CD4-positive, alpha-beta memory T cell (primary cell): ENCODE measurements at regions not wholly inside any gene's neighbourhood (a gene's known extent, or its start where the extent isn't known, plus 50 kb on each side); places are given as distances from the start of the nearest gene placed in this dataset.

Source experiments
- CTCF ChIA-PET: fragments of 350-600 bp; sonication (Branson Sonifier 250); formaldehyde crosslinking; loops from one replicate; lab custom pipeline; 2021; ENCODE audit warnings: inconsistent platforms; ENCODE audit not compliant: partially characterized antibody; lab: Charles Lee
- POLR2A ChIA-PET: fragments of 350-600 bp; sonication (Branson Sonifier 250); formaldehyde crosslinking; loops from one replicate; lab custom pipeline; 2021; ENCODE audit not compliant: partially characterized antibody; lab: Charles Lee
- DNase-seq, 5 donors: peaks; one replicate each; pipeline versions ENCODE4 v3.0.0 to v3.0.0-alpha.2; 2020 to 2022; ENCODE audit warnings: mixed read lengths in 1 of 5
- H3K27ac ChIP-seq: one replicate; pipeline ENCODE4 v1.7.0; 2013; ENCODE audit warnings: low read depth, low read length
- H3K27me3 ChIP-seq: 2 replicates; pipeline ENCODE4 v1.7.0; 2013; ENCODE audit warnings: mild to moderate bottlenecking, low read length, moderate library complexity; ENCODE audit not compliant: insufficient read depth
- H3K36me3 ChIP-seq: 2 replicates; pipeline ENCODE4 v1.7.0; 2013; ENCODE audit warnings: mild to moderate bottlenecking, low read length, moderate library complexity; ENCODE audit not compliant: insufficient read depth
- H3K4me1 ChIP-seq: 2 replicates; pipeline ENCODE4 v1.7.0; 2013; ENCODE audit warnings: mild to moderate bottlenecking, low read length, moderate library complexity; ENCODE audit not compliant: insufficient read depth
- H3K4me3 ChIP-seq, 2 donors: one replicate each; pipeline ENCODE4 v1.7.0; 2013; ENCODE audit warnings: low read length in 2 of 2, mild to moderate bottlenecking in 1 of 2
- H3K9me3 ChIP-seq, 2 donors: one replicate each; pipeline ENCODE4 v1.7.0; 2013; ENCODE audit warnings: low read length in 2 of 2, control low read depth in 1 of 2; ENCODE audit not compliant: control insufficient read depth in 1 of 2
- H3K27ac Mint-ChIP-seq, 7 donors: one replicate each; pipeline ENCODE4 v1.8.0; 2020 to 2021; ENCODE audit warnings: mixed read lengths in 7 of 7, mild to moderate bottlenecking in 6 of 7, inconsistent platforms in 3 of 7, moderate library complexity in 3 of 7
- H3K27me3 Mint-ChIP-seq, 2 donors: one replicate each; pipeline ENCODE4 v1.8.0; 2020 to 2021; ENCODE audit warnings: mixed read lengths in 2 of 2
- H3K36me3 Mint-ChIP-seq, 2 donors: one replicate each; pipeline ENCODE4 v1.8.0; 2020 to 2021; ENCODE audit warnings: mixed read lengths in 2 of 2, inconsistent platforms in 1 of 2, mild to moderate bottlenecking in 1 of 2
- H3K4me1 Mint-ChIP-seq, 4 donors: one replicate each; pipeline ENCODE4 v1.8.0; 2020 to 2021; ENCODE audit warnings: mixed read lengths in 4 of 4, mild to moderate bottlenecking in 1 of 4
- H3K4me3 Mint-ChIP-seq, 8 donors: one replicate each; pipeline ENCODE4 v1.8.0; 2020 to 2021; ENCODE audit warnings: mixed read lengths in 8 of 8, mild to moderate bottlenecking in 7 of 8, moderate library complexity in 6 of 8, inconsistent platforms in 3 of 8
- H3K9me3 Mint-ChIP-seq, 8 donors: one replicate each; pipeline ENCODE4 v1.8.0; 2020 to 2021; ENCODE audit warnings: mixed read lengths in 8 of 8, mild to moderate bottlenecking in 5 of 8, inconsistent platforms in 3 of 8, moderate library complexity in 1 of 8
- intact Hi-C: fragments of 100-400 bp; cut with micrococcal nuclease; formaldehyde crosslinking; loops from one replicate; pipeline ENCODE4 v1.15.1; 2023

GRCh38 chr2:8168876-8169424, 512.9 kb upstream of the ID2 start:
- intact Hi-C loops = no loop called here
- no peaks in the 10 kb centered on the region for H3K27me3 Mint-ChIP-seq
- H3K4me1 ChIP-seq = no peaks in the 10 kb centered on the region
- no peak overlapping the region for H3K27ac ChIP-seq
- POLR2A ChIA-PET = no interaction called here
- H3K4me1 Mint-ChIP-seq = peaks cover 3 to 10% (median 8%) of the 10 kb centered on the region in 4 donors
- H3K27ac Mint-ChIP-seq = no peak overlapping the region
- peak overlapping the region in 1 of 8 donors; percentile 6 for H3K4me3 Mint-ChIP-seq
- H3K4me3 ChIP-seq = no peak overlapping the region
- peaks cover 0 to 3% of the 10 kb centered on the region in 2 donors for H3K36me3 Mint-ChIP-seq
- H3K36me3 ChIP-seq = no peaks in the 10 kb centered on the region
- no peaks in the 10 kb centered on the region for H3K27me3 ChIP-seq
- H3K9me3 ChIP-seq = no peaks in the 10 kb centered on the region
- DNase-seq = no peak
- CTCF ChIA-PET = no interaction called here
- no peaks in the 10 kb centered on the region for H3K9me3 Mint-ChIP-seq

- Mint-ChIP-seq H3K4me1 (peaks cover 3 to 10% (median 8%) of the 10 kb centered on the region in 4 donors), H3K27ac (no peak overlapping the region), H3K4me3 (no peak overlapping the region), H3K27me3 (no peaks in the 10 kb centered on the region), H3K9me3 (peaks cover 0 to under 1% (median 0%) of the 10 kb centered on the region in 8 donors), H3K36me3 (peaks cover 0 to 3% of the 10 kb centered on the region in 2 donors)
- H3K27me3 ChIP-seq = no peaks in the 10 kb centered on the region
- intact Hi-C loops = no loop called here
- H3K4me3 ChIP-seq = no peak overlapping the region
- no peak for DNase-seq
- H3K9me3 ChIP-seq = no peaks in the 10 kb centered on the region
- CTCF ChIA-PET = no interaction called here
- H3K27ac ChIP-seq = no peak overlapping the region
- H3K4me1 ChIP-seq = no peaks in the 10 kb centered on the region
- POLR2A ChIA-PET = no interaction called here
- no peaks in the 10 kb centered on the region for H3K36me3 ChIP-seq
These were observed 512.4 kb upstream of the ID2 start for GRCh38 chr2:8169443-8169842.

- CTCF ChIA-PET = no interaction called here
- Mint-ChIP-seq H3K4me3 (no peak overlapping the region), H3K4me1 (peaks cover 3 to 10% (median 8%) of the 10 kb centered on the region in 4 donors), H3K27ac (no peak overlapping the region), H3K36me3 (peaks cover 2 to 12% of the 10 kb centered on the region in 2 donors), H3K9me3 (peaks cover 0 to 11% (median 4%) of the 10 kb centered on the region in 8 donors), H3K27me3 (peaks cover 0 to 2% of the 10 kb centered on the region in 2 donors)
- POLR2A ChIA-PET = no interaction called here
- no peaks in the 10 kb centered on the region for H3K4me1 ChIP-seq
- no peaks in the 10 kb centered on the region for H3K27me3 ChIP-seq
- H3K36me3 ChIP-seq = no peaks in the 10 kb centered on the region
- no peak overlapping the region for H3K27ac ChIP-seq
- DNase-seq = no peak
- H3K9me3 ChIP-seq = no peaks in the 10 kb centered on the region
- no peak overlapping the region for H3K4me3 ChIP-seq
- intact Hi-C loops = no loop called here
These were observed 511.1 kb upstream of the ID2 start for GRCh38 chr2:8170552-8171327.

GRCh38 chr2:8171608-8172007, 510.2 kb upstream of the ID2 start:
- H3K4me1 Mint-ChIP-seq = peaks cover 3 to 10% (median 8%) of the 10 kb centered on the region in 4 donors
- H3K4me1 ChIP-seq = no peaks in the 10 kb centered on the region
- peaks cover 0 to 11% (median 5%) of the 10 kb centered on the region in 8 donors for H3K9me3 Mint-ChIP-seq
- H3K27me3 Mint-ChIP-seq = peaks cover 0 to 2% of the 10 kb centered on the region in 2 donors
- peaks cover 2 to 9% of the 10 kb centered on the region in 2 donors for H3K36me3 Mint-ChIP-seq
- no peaks in the 10 kb centered on the region for H3K9me3 ChIP-seq
- no peak overlapping the region for H3K27ac Mint-ChIP-seq
- intact Hi-C loops = no loop called here
- no peak overlapping the region for H3K4me3 ChIP-seq
- no peak overlapping the region for H3K4me3 Mint-ChIP-seq
- POLR2A ChIA-PET = no interaction called here
- DNase-seq = no peak
- no peak overlapping the region for H3K27ac ChIP-seq
- H3K36me3 ChIP-seq = no peaks in the 10 kb centered on the region
- H3K27me3 ChIP-seq = no peaks in the 10 kb centered on the region
- CTCF ChIA-PET = no interaction called here

- Histone ChIP-seq H3K9me3 (no peaks in the 10 kb centered on the region), H3K36me3 (no peaks in the 10 kb centered on the region), H3K27me3 (no peaks in the 10 kb centered on the region), H3K4me3 (no peak overlapping the region), H3K27ac (no peak overlapping the region), H3K4me1 (no peaks in the 10 kb centered on the region)
- no peak for DNase-seq
- Mint-ChIP-seq H3K36me3 (peaks cover 2 to 9% of the 10 kb centered on the region in 2 donors), H3K27ac (no peak overlapping the region), H3K27me3 (peaks cover 0 to 2% of the 10 kb centered on the region in 2 donors), H3K4me3 (no peak overlapping the region), H3K4me1 (peaks cover 3 to 10% (median 8%) of the 10 kb centered on the region in 4 donors), H3K9me3 (peaks cover 0 to 11% (median 5%) of the 10 kb centered on the region in 8 donors)
- intact Hi-C loops = no loop called here
- POLR2A ChIA-PET = no interaction called here
- CTCF ChIA-PET = no interaction called here
These were observed 509.2 kb upstream of the ID2 start for GRCh38 chr2:8172661-8173060.

GRCh38 chr2:8174641-8175257, 507.1 kb upstream of the ID2 start:
- ChIA-PET POLR2A (no interaction called here), CTCF (no interaction called here)
- Mint-ChIP-seq H3K27ac (no peak overlapping the region), H3K4me1 (no peaks in the 10 kb centered on the region), H3K4me3 (no peak overlapping the region), H3K27me3 (peaks cover 0 to 2% of the 10 kb centered on the region in 2 donors), H3K36me3 (peaks cover 2 to 9% of the 10 kb centered on the region in 2 donors), H3K9me3 (peaks cover 0 to 12% (median 5%) of the 10 kb centered on the region in 8 donors)
- no peaks in the 10 kb centered on the region for H3K27me3 ChIP-seq
- H3K9me3 ChIP-seq = no peaks in the 10 kb centered on the region
- no peak overlapping the region for H3K27ac ChIP-seq
- intact Hi-C loops = no loop called here
- H3K4me3 ChIP-seq = no peak overlapping the region
- no peak for DNase-seq
- H3K4me1 ChIP-seq = no peaks in the 10 kb centered on the region
- no peaks in the 10 kb centered on the region for H3K36me3 ChIP-seq

GRCh38 chr2:8176887-8177286, 505.0 kb upstream of the ID2 start:
- H3K27me3 Mint-ChIP-seq = peaks cover 0 to 2% of the 10 kb centered on the region in 2 donors
- no peak overlapping the region for H3K4me3 Mint-ChIP-seq
- no peak overlapping the region for H3K27ac ChIP-seq
- ChIA-PET CTCF (no interaction called here), POLR2A (no interaction called here)
- no peak overlapping the region for H3K4me3 ChIP-seq
- H3K36me3 ChIP-seq = no peaks in the 10 kb centered on the region
- H3K27me3 ChIP-seq = no peaks in the 10 kb centered on the region
- intact Hi-C loops = no loop called here
- H3K27ac Mint-ChIP-seq = no peak overlapping the region
- H3K4me1 ChIP-seq = no peaks in the 10 kb centered on the region
- no peaks in the 10 kb centered on the region for H3K9me3 ChIP-seq
- H3K9me3 Mint-ChIP-seq = peaks cover 0 to 14% (median 6%) of the 10 kb centered on the region in 8 donors
- H3K4me1 Mint-ChIP-seq = no peaks in the 10 kb centered on the region
- peaks cover 2 to 9% of the 10 kb centered on the region in 2 donors for H3K36me3 Mint-ChIP-seq
- no peak for DNase-seq
